ENCODE measurements at regions not wholly inside any gene's neighbourhood (a gene's known extent, or its start where the extent isn't known, plus 50 kb on each side); places are given as distances from the start of the nearest gene placed in this dataset.
"Not testable (repeated sequence)": the region's sequence is repeated elsewhere in the genome, so short reads cannot be mapped to it uniquely, and the experiment has no call there.

DNA sequence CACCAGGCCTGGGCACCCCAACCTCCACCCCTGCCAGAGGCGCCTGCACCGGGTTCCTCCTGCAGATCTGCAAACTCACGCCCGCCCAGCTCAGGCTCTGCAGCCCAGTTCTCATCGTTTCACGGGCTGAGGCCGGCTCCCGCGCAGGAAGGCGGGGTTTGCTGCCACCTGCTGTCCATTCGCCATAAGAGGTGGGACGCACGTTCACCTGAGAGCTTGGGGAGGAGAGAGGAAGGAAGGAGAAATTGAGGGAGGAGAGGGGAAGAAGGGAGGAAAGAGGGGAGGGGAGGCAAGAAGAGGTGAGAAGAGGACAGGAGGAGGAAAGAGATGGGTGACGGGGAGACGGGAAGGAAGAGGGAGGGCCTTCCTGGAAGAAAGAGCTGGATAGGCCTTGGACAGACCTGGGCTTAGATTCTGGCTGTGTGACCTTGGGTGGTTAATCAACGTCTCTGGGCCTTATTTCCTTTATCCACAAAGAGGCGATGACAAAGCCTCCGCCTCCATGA is 114.5 kb downstream of the ADRA2C start:
- peak; percentile 59 for DNase-seq

DNA sequence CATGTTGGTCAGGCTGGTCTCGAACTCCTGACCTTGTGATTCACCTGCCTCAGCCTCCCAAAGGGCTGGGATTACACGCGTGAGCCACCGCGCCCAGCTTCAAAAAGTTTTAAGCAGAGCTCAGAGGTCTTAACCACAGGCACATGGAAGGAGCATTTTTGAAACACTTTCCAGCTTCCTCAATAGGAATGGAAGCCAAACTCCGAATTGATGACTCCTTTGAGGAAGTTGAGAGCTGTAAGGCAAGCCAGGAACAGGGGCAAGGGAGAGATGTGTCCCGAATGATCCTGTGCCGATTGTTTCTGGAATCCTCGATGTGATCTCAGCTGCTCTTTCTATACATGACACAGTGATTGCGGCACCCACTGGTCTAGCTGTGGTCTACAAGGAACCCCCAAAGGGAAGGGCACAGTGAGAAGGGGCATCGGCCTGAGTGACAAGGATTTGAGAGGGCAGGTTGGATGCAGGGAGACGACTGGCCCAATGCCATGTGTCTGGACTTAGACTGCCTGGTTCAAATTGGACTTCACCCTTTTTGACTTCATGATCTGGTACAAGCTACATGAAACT is 116.2 kb downstream of the ADRA2C start:
- DNase-seq; H3K4me3 Mint-ChIP-seq; ATAC-seq (replicated peaks); H3K27ac Mint-ChIP-seq: not testable (repeated sequence)
- H3K27me3 Mint-ChIP-seq = peaks cover 66 to 75% of the 10 kb centered on the region in 2 donors
- H3K4me1 Mint-ChIP-seq = peaks cover 13 to 19% of the 10 kb centered on the region in 2 donors
- H3K9me3 Mint-ChIP-seq = peaks cover 6 to 11% of the 10 kb centered on the region in 2 donors
- H3K36me3 Mint-ChIP-seq = peaks cover 7 to 10% of the 10 kb centered on the region in 2 donors

More for the DNA sequence above, 114.5 kb downstream of the ADRA2C start:
- no peak overlapping the region for H3K27ac Mint-ChIP-seq
- H3K4me3 Mint-ChIP-seq = peak overlapping the region; percentile 3 to 47
- ATAC-seq (replicated peaks) = peak; percentile 92 to 93
- H3K9me3 Mint-ChIP-seq = peaks cover 11 to 19% of the 10 kb centered on the region in 2 donors
- H3K36me3 Mint-ChIP-seq = peaks cover 7 to 11% of the 10 kb centered on the region in 2 donors
- peaks cover 13 to 19% of the 10 kb centered on the region in 2 donors for H3K4me1 Mint-ChIP-seq
- H3K27me3 Mint-ChIP-seq = peaks cover 61 to 67% of the 10 kb centered on the region in 2 donors

DNA sequence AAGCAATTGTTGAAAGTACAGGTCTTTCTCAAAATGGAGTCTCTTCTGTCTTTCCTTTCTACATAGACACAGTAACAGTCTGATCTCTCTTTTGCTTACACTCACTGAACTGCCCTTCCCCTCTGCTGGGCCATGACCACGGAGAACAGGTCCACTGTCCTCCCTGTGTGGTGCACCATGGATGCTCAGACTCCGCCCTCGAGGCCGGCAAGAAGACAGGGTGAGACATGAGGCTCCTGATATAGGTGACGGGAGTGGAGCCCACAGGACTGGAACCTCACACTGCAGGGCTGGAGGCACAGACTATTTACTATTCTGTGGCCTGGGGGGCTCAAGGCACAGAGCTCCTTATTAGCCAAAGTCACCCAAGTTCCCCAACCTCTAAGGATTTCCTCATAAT is 118.1 kb downstream of the ADRA2C start:
- not testable (repeated sequence) for H3K9me3 Mint-ChIP-seq; H3K4me3 Mint-ChIP-seq; ATAC-seq (replicated peaks); H3K36me3 Mint-ChIP-seq; DNase-seq; H3K27ac Mint-ChIP-seq
- H3K27me3 Mint-ChIP-seq = peaks cover 48 to 58% of the 10 kb centered on the region in 2 donors
- peaks cover 10 to 16% of the 10 kb centered on the region in 2 donors for H3K4me1 Mint-ChIP-seq

DNA sequence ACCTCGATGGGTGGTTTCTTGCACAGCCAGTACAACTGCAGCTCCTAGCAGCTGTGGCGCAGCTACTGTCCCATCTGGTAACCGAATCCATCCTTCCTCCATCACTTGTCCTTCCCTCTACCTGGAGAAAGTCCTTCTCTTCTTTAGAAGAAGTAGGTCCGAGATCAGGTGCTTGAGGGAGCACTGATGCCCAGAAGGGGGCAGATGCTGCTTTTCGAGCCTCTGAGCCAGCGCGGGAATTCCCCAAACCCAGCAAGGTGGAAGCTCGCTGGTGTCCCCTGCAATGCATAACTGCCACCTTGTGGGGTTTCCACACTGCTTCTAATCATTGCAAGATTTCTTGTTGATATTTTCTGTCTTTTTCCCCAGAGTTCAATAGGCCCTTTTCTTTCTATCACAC is 127.4 kb downstream of the ADRA2C start:
- peak; percentile 44 for DNase-seq
- H3K9me3 Mint-ChIP-seq, H3K4me1 Mint-ChIP-seq: not testable (repeated sequence)

DNA sequence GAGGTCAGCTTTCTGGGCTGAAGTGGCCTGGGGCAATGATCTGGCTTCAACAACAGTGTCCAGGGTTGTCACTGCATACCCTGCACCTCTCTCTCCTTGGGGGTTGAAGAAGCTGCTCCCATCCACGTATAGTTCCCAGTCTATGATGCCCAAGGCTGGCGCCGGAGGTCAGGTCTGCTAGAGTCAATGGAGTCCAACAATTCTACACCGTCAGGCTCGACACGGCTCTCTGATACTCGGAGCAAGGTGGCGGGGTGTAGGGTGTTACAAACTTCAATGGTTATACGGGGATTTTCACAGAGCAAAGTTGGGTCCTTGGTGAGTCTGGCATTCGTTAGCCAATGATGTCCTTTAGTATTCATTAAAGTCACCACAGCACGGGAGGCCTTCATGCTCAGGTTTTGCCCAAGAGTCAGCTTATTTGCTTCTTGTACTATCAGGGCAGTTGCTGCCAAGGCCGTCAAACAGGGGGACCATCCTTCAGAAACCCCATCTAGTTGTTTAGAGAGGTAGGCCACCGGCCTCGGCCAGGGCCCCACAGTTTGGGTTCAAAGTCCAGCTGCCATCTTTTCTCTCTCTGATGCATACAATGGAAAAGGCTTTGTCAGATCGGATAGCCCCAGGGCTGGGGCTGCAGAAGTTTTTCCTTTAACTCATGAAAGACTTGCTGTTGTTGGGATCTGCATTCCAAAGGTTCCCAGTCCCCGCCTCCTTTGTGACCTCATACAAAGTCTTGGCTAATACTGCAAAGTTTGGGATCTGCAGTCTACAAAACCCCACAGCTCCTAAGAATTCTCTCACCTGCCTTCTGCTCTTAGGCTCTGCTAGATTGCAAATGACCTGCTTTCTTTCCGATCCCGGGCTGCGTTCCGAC is 128.1 kb downstream of the ADRA2C start:
- H3K27me3 Mint-ChIP-seq = peaks cover 14 to 19% of the 10 kb centered on the region in 2 donors
- H3K27ac Mint-ChIP-seq; H3K4me1 Mint-ChIP-seq; H3K36me3 Mint-ChIP-seq; DNase-seq; H3K9me3 Mint-ChIP-seq; H3K4me3 Mint-ChIP-seq; ATAC-seq (replicated peaks): not testable (repeated sequence)

More for the DNA sequence above, 127.4 kb downstream of the ADRA2C start:
- not testable (repeated sequence) for H3K36me3 Mint-ChIP-seq; H3K27ac Mint-ChIP-seq; ATAC-seq (replicated peaks); H3K4me3 Mint-ChIP-seq
- peaks cover 14 to 19% of the 10 kb centered on the region in 2 donors for H3K27me3 Mint-ChIP-seq

DNA sequence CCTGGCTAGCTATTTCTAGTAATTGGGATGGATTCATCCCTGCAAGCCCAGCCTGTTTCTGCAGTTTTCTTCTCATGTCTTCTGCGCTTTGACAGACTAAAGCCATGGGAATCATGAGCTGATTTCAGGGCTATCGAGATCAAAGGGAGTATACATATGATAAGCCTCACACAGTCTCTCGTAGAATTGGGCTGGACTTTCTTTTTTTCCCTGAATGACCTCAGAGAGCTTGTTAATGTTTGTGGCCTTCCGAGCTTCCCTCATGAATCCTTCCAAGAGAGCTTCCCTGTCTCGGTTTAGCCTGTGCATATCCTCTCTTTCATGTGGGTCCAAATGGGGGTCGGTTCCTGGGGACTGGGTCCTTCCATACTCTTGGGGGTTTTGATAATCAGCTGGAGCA is 130.3 kb downstream of the ADRA2C start:
- ATAC-seq (replicated peaks) = no peak
- no peaks in the 10 kb centered on the region for H3K9me3 Mint-ChIP-seq
- DNase-seq = no peak
- no peak overlapping the region for H3K27ac Mint-ChIP-seq
- H3K27me3 Mint-ChIP-seq = peaks cover 14 to 15% of the 10 kb centered on the region in 2 donors
- peaks cover 0 to 1% of the 10 kb centered on the region in 2 donors for H3K4me1 Mint-ChIP-seq
- H3K36me3 Mint-ChIP-seq = no peaks in the 10 kb centered on the region
- H3K4me3 Mint-ChIP-seq = no peak overlapping the region

DNA sequence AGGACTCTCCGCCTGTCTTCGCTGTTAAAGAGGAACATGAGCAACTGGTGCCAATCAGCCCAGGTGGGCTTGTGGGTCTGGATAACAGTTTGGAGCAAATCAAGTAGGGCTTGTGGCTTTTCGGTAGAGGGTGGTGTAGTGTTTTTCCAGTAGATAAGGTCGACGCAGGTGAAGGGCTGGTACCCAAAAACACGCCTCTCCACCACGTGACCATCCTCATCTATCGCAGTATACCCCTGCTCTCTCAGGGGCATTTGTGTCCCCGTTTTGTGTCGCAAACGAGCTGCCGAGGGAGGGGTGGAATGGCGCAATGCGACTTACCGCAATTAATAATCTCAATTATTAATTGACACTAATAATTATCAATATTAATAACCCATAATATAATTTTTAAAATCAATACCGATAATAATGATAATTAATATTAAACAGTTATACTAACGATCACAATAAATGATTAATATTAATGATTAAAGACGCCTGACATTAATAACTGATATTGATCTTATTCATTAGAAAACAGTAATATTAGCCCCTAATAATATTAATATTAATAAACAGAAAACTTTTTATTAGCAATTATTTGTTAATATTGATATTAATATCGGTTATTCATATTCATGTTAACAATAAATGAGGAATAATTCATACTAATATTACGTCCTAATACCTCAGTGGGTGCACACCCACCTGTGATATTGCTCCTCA is 130.8 kb downstream of the ADRA2C start:
- DNase-seq; H3K4me3 Mint-ChIP-seq; H3K36me3 Mint-ChIP-seq; H3K9me3 Mint-ChIP-seq; H3K4me1 Mint-ChIP-seq; ATAC-seq (replicated peaks); H3K27ac Mint-ChIP-seq: not testable (repeated sequence)
- H3K27me3 Mint-ChIP-seq = peaks cover 19 to 20% of the 10 kb centered on the region in 2 donors

DNA sequence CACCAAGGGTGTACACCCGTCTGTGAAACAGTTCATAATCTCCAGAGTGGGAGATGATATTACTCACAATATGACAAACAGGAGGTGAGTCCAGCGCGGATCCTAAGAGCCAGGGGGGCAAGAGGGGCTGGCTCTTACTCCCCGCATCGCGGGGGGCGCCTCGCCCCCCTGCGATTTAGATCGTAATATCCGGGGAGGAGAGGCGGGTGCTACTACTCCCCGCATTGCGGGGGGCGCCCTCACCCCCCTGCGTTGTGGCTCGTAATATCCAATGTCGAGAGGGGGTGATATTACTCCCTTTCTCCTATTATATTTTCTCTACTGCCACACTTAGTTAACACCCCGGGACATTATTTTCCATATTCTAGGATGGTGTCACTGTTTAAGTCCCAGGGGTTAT is 131.9 kb downstream of the ADRA2C start:
- ATAC-seq (replicated peaks) (no peak), DNase-seq (no peak)
- Mint-ChIP-seq H3K27me3 (peaks cover 17 to 19% of the 10 kb centered on the region in 2 donors), H3K4me3 (no peak overlapping the region), H3K27ac (no peak overlapping the region), H3K4me1 (peaks cover 0 to 1% of the 10 kb centered on the region in 2 donors), H3K9me3 (no peaks in the 10 kb centered on the region), H3K36me3 (no peaks in the 10 kb centered on the region)

DNA sequence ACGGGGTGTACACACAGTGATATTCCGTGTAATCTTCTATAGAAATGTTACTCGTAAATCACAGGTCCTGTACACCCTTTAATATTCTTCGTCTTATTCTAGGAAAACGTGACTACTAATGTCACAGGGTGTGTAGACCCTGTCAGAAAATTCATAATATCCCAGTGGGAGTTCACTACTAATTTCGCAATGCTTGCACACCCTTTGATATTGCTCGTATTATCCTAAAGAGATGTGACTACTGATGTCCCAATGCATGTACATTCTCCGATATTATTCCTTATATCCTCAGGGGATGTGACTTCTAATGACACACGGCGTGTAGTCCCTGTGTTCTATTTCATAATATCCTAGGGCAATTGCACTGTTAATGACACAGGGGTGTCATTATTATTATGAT is 132.7 kb downstream of the ADRA2C start:
- H3K4me3 Mint-ChIP-seq; H3K4me1 Mint-ChIP-seq; H3K9me3 Mint-ChIP-seq; H3K36me3 Mint-ChIP-seq; H3K27ac Mint-ChIP-seq; DNase-seq; ATAC-seq (replicated peaks): not testable (repeated sequence)
- H3K27me3 Mint-ChIP-seq = peaks cover 17 to 19% of the 10 kb centered on the region in 2 donors

DNA sequence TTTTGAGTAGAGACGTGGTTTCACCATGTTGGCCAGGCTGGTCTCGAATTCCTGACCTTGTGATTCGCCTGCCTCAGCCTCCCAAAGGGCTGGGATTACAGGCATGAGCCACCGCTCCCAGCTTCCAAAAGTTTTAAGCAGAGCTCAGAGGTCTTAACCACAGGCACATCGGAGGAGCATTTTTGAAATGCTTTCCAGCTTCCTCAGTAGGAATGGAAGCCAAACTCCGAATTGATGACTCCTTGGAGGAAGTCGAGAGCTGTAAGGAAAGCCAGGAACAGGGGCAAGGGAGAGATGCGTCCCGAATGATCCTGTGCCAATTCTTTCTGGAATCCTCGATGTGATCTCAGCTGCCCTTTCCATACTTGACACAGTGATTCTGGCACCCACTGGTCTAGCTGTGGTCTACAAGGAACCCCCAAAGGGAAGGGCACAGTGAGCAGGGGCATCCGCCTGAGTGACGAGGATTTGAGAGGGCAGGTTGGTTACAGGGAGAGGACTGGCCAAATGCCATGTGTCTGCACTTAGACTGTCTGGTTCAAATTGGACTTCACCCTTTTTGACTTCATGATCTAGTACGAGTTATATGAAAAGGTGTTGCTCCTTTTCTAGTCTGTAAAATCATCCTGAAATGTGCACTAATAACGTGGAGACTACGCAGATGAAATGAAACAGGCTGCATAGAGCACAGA is 138.2 kb downstream of the ADRA2C start:
- H3K4me1 Mint-ChIP-seq; H3K4me3 Mint-ChIP-seq; H3K36me3 Mint-ChIP-seq; H3K9me3 Mint-ChIP-seq; ATAC-seq (replicated peaks); DNase-seq; H3K27ac Mint-ChIP-seq: not testable (repeated sequence)
- peaks cover 22 to 30% of the 10 kb centered on the region in 2 donors for H3K27me3 Mint-ChIP-seq

DNA sequence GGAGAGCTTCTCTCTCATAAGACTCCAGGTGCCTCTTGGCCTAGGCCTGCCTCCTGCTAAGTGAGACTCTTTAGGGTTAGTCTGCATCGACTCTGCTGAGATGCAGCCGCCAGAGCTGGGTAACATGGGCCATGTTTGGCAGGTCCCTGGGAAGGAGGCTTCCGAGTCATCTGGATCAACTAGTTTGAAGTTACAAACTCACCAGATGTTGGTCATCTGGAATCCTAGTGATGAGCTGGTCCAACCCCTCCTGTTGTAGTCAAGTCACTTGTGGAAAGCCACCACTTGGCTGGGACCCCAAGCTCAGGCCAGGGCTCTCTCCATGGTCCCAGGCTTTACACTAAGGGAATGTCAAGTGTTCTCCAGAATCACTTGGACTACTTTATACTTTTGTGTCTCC is 143.4 kb downstream of the ADRA2C start:
- not testable (repeated sequence) for H3K4me3 Mint-ChIP-seq; H3K4me1 Mint-ChIP-seq; ATAC-seq (replicated peaks); DNase-seq; H3K27ac Mint-ChIP-seq; H3K9me3 Mint-ChIP-seq; H3K36me3 Mint-ChIP-seq
- H3K27me3 Mint-ChIP-seq = peaks cover 15 to 17% of the 10 kb centered on the region in 2 donors

DNA sequence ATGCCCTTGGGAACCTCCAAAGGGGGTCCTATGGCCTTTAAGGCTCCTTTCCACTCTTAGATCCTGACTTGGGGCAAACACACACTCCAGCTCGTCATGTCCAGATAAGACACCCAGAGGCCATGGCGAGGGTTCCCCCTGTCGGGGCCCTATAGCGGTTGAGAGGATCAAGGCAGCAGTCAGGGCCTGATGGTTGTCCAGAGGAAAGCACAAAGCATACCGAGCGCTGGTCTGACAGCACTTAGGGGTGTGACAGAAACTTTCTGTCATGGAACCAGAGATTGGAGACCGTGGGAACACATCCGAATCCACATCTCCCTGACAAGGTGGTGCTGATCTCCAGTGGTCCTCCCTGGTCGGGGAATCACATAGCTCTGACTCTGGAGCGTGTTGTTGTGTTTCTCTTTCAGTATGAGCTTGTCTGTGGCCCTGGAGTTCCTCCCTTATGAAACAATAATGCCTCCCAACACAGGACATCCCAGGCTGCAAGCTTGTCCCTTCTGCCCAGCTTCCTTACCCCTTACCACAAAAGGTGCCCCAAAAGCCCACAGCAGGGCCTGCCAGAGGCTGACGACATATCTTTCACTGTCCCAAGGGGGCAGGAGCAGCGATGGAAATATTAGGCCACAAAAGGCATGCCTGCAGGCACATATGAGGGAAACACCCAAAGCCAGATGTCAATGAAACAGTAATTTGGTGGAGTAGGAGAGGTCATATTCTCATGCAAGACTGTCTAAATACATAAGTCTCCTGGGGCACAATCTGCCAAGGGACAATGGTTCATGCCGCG is 144.2 kb downstream of the ADRA2C start:
- H3K27ac Mint-ChIP-seq; H3K4me1 Mint-ChIP-seq; H3K36me3 Mint-ChIP-seq; H3K4me3 Mint-ChIP-seq; DNase-seq; H3K9me3 Mint-ChIP-seq; ATAC-seq (replicated peaks): not testable (repeated sequence)
- H3K27me3 Mint-ChIP-seq = peaks cover 8 to 10% of the 10 kb centered on the region in 2 donors

DNA sequence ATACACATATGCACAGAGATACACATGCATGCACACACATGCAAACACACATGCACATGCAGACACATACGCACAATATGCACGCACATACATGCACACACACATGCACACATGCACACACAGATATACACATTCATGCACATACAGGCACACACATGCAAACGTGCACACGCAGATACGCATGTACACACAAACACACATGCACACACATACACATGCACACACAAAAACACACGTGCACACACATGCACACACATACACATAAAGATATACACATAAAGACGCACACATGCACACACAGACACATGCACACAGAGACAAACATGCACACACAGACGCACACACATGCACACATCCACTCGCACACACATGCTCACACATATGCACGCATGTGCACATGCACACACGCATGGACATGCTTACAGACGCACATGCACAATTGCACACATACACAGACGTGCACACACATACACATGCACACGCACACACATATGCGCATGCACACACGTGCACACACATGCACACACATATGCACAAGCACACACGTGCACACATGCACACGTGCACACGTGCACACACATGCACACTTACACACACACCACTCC is 145.2 kb downstream of the ADRA2C start:
- Mint-ChIP-seq H3K4me3 (no peak overlapping the region), H3K9me3 (peaks cover 9 to 10% of the 10 kb centered on the region in 2 donors), H3K4me1 (peaks cover 0 to 2% of the 10 kb centered on the region in 2 donors), H3K27ac (no peak overlapping the region), H3K27me3 (peaks cover 14 to 17% of the 10 kb centered on the region in 2 donors), H3K36me3 (no peaks in the 10 kb centered on the region)
- DNase-seq (no peak), ATAC-seq (replicated peaks) (no peak)

Measured in stimulated activated naive B cell treated with anti-CD40 and anti-IgM and Interleukin-4, amounts not matched to agents 10 μg/mL and 1 μg/mL and 100 μg/mL, for 72 hours (primary cell).